Left kidney (tissue), 1 donor: ENCODE measurements at regions not wholly inside any gene's neighbourhood (a gene's known extent, or its start where the extent isn't known, plus 50 kb on each side); places are given as distances from the start of the nearest gene placed in this dataset.
A peak's percentile ranks its signal among the peaks of the same experiment; 100 is the strongest.
"Not testable (repeated sequence)": the region's sequence is repeated elsewhere in the genome, so short reads cannot be mapped to it uniquely, and the experiment has no call there.

Source experiments
- DNase-seq: peaks from one replicate; pipeline ENCODE4 v3.0.0-alpha.2; 2013

GRCh38 chrX:34576864-34577263 lies 80.2 kb downstream of the TMEM47 start:
- DNase-seq: no peak

DNA sequence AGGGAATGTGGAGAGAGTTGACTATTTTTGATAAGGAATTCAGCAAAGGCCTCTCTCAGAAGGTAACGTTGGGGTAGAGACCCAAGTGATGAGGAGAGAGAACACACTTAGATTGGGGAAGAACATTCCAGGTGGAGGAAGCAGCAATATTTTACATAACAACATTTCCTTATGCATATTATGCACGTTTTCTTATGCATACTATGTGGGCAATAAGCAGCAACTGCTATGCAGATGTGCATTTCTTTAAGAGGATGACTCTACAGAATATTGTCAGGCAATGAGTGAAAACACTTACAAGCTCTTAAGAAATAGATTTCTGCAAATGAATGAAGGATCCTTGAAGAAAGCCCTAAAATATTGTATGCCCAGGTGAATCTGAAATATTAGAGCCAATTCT lies 91.1 kb downstream of the TMEM47 start:
- no peak for DNase-seq

- no peak for DNase-seq
These were observed 93.3 kb downstream of the TMEM47 start for GRCh38 chrX:34563804-34564203.

DNA sequence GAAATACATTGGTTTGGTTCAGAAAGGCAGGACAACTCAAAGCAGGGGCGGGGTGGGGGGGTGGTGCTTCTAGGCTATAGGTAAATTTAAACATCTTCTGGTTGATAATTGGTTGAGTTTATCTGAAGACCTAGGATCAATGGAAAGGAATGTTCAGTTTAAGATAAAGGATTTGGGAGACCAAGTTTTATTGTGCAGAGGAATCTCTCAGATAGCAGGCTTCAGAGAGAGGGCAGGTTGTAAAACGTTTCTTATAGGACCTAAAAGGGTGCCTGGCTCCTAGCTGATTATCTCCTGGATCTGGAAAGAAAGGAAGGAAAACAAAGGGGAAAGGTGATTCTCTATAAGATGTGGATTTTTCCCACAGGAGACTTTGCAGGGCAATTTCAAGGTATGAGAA lies 94.0 kb downstream of the TMEM47 start:
- DNase-seq: no peak

- DNase-seq: no peak
These were observed 95.1 kb downstream of the TMEM47 start for GRCh38 chrX:34562006-34562405.

GRCh38 chrX:34560180-34560579 lies 96.9 kb downstream of the TMEM47 start:
- no peak for DNase-seq

GRCh38 chrX:34559325-34559724 lies 97.8 kb downstream of the TMEM47 start:
- DNase-seq: no peak

- no peak for DNase-seq
These were observed 99.4 kb downstream of the TMEM47 start for GRCh38 chrX:34557733-34558132.

DNA sequence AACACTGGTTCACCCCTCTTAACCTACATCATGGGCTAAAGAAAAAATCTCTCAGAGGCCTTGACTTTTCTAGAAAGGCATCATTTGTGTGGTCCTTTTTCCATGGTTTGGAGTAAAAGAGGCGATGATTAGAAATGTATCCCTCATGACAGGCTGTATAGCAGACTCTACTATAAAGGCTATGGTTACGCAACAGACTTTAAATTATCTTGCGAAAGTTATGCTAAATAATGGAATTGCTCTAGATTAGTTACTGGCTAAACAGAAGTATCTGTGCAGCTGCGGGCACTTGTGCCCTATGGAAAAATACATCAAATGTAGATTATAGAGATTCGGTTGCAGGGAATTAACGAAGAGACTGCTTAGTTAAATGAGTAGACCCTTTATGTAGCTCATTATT lies 101.6 kb downstream of the TMEM47 start:
- no peak for DNase-seq

DNA sequence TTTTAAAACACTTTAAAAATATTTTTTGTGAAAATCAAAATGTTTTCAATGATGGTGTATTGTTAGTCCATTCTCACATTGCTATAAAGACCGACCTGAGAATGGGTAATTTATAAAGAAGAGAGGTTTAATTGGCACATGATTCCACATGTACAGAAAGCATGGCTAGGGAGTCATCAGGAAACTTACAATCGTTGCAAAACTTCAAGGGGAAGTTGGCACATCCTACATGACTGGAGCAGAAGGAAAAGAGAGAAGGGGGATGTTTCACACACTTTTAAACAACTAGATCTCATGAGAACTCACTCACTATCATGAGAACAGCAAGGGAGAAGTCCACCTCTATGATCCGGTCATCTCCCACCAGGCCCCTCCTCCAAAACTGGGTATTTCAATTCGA lies 110.7 kb downstream of the TMEM47 start:
- no peak for DNase-seq

DNA sequence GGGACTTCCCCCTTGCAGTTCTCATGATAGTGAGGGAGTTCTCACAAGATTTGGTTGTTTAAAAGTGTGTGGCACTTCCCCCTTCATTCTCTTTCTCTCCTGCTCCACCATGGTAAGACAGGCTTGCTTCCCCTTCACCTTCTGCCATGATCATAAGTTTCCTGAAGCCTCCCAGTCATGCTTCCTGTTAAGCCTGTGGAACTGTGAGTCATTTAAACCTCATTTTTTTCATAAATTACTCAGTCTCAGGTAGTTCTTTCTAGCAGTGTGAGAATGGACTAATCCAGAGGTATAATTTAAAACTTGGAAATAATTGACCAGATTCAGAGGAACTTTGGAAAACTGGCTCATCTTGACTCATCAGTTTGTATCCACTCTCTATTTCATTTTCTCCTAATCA lies 129.0 kb downstream of the TMEM47 start:
- DNase-seq: no peak

- DNase-seq: no peak
These were observed 135.5 kb downstream of the TMEM47 start for GRCh38 chrX:34521563-34521962.

GRCh38 chrX:34509394-34509793 lies 147.7 kb downstream of the TMEM47 start:
- no peak for DNase-seq

DNA sequence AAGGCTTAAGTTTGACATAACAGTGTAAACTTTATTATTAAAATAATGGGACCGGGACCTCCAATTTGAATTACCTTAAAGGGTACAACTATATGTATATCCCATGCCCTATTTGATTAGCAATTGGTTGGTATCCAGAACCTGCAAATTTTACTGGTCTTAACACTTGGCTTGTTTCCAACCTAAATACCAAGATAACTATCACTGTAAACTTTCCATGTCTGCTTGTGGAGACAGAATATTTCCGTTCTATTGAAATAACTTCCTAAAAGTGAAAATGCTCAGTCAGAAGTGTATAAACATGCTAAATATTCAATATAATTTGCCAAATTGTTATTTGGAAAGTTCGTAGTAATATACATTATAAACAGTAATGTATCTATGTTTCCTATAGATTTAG lies 154.0 kb downstream of the TMEM47 start:
- DNase-seq: no peak

GRCh38 chrX:34493086-34493485 lies 164.0 kb downstream of the TMEM47 start:
- DNase-seq: no peak

GRCh38 chrX:34491126-34491525 lies 166.0 kb downstream of the TMEM47 start:
- no peak for DNase-seq

DNA sequence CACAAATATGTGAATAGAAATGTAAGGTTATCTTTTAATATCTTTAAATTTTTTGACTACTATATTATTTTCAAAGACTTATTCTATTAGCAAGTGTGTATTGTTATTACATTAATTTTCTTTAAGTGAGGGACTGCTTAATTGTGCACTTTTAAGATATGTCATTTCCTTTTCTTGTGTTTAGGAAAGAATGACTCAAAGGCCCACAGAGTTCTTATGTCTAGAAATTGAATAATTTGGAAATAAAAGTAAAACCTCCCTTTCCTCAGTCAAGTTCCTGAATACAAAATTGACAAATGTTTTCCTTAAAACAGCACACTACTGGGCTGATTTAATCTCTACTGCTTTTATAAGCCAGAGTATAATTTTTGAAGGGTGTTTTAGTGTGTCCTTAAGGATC lies 169.7 kb downstream of the TMEM47 start:
- no peak for DNase-seq

DNA sequence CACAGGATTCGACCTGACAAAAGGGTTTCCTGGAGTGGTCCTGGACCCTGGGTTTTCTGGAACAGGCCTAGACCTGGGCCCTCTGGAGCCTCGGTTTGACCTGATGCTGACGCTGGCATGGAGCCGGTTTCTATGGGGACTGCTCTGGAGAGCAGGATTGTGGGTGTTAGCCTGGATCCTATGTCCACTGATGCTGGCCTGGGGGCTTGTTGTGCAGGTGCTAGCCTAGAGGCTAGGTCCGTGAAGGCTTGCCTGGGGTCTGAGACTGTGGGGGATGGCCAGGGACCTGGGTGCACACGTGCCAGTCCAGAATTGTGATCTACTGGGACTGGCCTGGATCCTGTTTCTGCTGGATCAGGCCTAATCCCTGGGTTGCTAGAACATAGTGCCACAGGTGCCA lies 173.1 kb downstream of the TMEM47 start:
- DNase-seq: no peak

- no peak for DNase-seq
These were observed 186.6 kb downstream of the TMEM47 start for GRCh38 chrX:34470507-34470906.

GRCh38 chrX:34467437-34467836 lies 189.6 kb downstream of the TMEM47 start:
- DNase-seq: no peak

- not testable (repeated sequence) for DNase-seq
These were observed 193.9 kb downstream of the TMEM47 start for GRCh38 chrX:34463220-34463619.

DNA sequence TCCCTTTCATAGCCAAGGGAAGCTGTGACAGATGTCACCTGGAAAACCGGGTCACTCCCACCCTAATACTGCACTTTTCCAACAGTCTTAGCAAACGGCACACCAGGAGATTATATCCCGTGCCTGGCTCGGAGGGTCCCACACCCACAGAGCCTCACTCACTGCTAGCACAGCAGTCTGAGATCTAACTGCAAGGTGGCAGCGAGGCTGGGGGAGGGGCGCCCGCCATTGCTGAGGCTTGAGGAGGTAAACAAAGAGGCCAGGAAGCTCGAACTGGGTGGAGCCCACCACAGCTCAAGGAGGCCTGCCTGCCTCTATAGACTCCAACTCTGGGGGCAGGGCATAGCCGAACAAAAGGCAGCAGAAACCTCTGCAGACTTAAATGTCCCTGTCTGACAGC lies 199.2 kb downstream of the TMEM47 start:
- not testable (repeated sequence) for DNase-seq

DNA sequence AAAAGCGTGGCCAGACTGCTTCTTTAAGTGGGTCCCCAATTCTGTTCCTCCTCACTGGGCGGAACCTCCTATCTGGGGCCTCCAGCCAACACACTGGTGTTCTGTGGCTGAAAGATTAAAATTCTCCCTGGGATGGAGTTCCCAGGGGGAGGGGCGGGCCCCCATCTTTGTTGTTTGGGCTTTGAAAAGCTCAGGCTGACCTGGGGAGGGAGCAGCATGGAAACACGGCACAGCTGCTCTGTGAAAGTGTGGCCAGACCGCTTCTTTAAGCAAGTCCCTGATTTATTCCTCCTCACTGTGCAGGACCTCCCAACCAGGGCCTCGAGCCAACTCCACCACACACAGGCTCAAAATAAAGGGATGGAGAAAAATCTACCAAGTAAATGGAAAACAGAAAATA lies 219.5 kb downstream of the TMEM47 start:
- DNase-seq: peak; percentile 21

GRCh38 chrX:34426334-34426733 lies 230.8 kb downstream of the TMEM47 start:
- DNase-seq: no peak

GRCh38 chrX:34406580-34406979 lies 250.5 kb downstream of the TMEM47 start:
- DNase-seq: no peak
